ENCODE measurements at regions not wholly inside any gene's neighbourhood (a gene's known extent, or its start where the extent isn't known, plus 50 kb on each side); places are given as distances from the start of the nearest gene placed in this dataset.

DNA sequence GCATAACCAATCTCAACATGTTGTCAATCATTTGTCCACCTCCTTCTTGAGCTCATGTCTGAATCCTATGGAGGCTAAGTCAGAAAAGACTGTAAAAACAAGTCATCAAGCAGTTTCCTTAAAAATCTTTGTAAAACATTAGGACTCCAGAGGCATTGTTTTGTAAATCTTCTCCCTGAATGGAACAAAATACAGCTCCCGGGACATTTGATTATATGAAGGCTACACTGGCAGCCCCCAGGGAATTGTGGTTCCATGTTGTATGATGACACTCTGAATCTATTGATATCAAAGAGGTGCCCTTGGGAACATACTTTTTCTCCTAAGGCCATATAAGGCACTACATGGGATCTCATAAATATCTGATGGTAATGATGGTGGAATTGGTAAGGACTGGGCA, 83.2 kb upstream of the NUDT12 start:
- ATAC-seq = no peak
- Histone ChIP-seq H3K9me3 (no peaks in the 10 kb centered on the region), H3K4me1 (no peaks in the 10 kb centered on the region), H3K27ac (no peak overlapping the region), H3K36me3 (no peaks in the 10 kb centered on the region), H3K27me3 (no peaks in the 10 kb centered on the region), H3K4me3 (no peak overlapping the region)
- TF ChIP-seq, protein P1, sequence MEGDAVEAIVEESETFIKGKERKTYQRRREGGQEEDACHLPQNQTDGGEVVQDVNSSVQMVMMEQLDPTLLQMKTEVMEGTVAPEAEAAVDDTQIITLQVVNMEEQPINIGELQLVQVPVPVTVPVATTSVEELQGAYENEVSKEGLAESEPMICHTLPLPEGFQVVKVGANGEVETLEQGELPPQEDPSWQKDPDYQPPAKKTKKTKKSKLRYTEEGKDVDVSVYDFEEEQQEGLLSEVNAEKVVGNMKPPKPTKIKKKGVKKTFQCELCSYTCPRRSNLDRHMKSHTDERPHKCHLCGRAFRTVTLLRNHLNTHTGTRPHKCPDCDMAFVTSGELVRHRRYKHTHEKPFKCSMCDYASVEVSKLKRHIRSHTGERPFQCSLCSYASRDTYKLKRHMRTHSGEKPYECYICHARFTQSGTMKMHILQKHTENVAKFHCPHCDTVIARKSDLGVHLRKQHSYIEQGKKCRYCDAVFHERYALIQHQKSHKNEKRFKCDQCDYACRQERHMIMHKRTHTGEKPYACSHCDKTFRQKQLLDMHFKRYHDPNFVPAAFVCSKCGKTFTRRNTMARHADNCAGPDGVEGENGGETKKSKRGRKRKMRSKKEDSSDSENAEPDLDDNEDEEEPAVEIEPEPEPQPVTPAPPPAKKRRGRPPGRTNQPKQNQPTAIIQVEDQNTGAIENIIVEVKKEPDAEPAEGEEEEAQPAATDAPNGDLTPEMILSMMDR (IDR thresholded peaks at IDR 0.05) = no peak
- no peak for TF ChIP-seq POLR2A (IDR thresholded peaks at IDR 0.05)
- 89% methylated on average over 1 of the region's 1 CpG for WGBS (ENCODE audit: insufficient coverage, low coverage, low lambda C conversion rate, missing lambda C conversion rate)
- no peak for DNase-seq
- intact Hi-C loops (cut with DNase I) = no loop called here

DNA sequence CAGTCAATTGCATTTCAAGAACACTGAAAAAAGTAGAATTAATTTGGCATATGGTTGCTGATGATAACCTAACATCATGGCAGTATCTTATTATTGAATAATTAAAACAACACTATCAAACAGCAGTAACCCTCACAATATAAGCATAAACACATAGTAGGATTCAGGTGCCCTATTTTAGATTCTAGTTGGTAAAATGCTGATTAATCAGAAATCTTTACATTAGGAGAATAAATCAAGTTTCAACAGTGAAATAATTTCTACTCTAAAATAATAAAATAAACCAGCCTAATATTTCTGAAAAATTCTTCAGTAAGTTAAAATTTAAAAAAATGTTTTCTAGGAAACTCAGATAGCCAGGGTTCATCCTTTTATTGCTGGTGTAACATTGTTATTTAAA, 76.4 kb upstream of the NUDT12 start:
- no peak for TF ChIP-seq POLR2A (IDR thresholded peaks at IDR 0.05)
- TF ChIP-seq, protein P1 (IDR thresholded peaks at IDR 0.05) = no peak
- Histone ChIP-seq H3K4me3 (no peak overlapping the region), H3K4me1 (no peaks in the 10 kb centered on the region), H3K27me3 (no peaks in the 10 kb centered on the region), H3K27ac (no peak overlapping the region), H3K36me3 (no peaks in the 10 kb centered on the region), H3K9me3 (no peaks in the 10 kb centered on the region)
- intact Hi-C loops (cut with DNase I) = no loop called here
- DNase-seq (no peak), ATAC-seq (no peak)

DNA sequence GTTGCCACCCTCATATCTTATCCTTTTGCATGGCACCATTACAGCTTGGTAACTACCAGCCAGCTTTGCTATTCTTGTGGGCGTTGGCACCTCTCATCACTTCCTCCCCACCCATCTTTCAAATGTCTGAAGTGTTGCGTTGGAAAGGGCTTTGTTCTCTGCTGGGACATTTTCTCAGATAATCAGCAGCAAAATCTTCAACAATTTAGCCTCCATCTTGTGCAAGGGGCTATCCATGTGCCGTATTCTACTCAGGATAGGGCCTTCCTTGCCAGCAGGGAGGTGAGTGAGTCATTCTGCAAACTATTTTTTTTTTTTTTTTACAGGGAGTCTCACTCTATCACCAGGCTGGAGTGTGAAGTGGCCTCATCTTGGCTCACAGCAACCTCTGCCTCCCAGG, 62.1 kb upstream of the NUDT12 start:
- Histone ChIP-seq H3K4me1 (peaks cover 0 to 5% (median 2%) of the 10 kb centered on the region in 4 donors), H3K4me3 (no peak overlapping the region), H3K27me3 (no peaks in the 10 kb centered on the region), H3K27ac (peak overlapping the region; percentile 30 to 63 (median 44)), H3K9me3 (no peaks in the 10 kb centered on the region), H3K36me3 (no peaks in the 10 kb centered on the region)
- no peak for TF ChIP-seq POLR2A (IDR thresholded peaks at IDR 0.05)
- TF ChIP-seq, protein P1 (IDR thresholded peaks at IDR 0.05) = no peak
- DNase-seq (no peak), ATAC-seq (peak; percentile 12 to 83 (median 56))
- 44% methylated on average over 3 of the region's 3 CpGs for WGBS (ENCODE audit: insufficient coverage, low coverage, low lambda C conversion rate, missing lambda C conversion rate)
- intact Hi-C loops (cut with DNase I) = no loop called here

DNA sequence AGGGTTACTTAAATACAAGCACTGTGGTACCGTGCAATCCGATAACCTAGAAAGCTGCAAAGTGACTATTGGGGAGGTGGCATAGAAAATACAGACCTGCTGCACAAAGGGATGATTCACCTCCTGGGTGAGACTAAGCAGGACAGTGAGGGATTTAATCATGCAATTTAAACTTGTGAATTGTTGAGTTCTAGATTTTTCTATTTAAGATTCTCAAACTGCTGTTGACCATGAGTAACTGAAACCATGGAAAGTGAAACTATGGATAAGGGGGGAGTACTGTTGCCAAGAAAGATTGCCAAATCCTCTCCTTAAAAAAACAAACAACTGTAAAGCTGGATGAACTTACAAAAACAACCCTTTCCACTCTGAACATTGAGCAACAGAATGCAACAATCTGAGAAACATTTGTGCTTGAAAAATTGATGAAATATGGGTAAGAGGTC, 61.5 kb upstream of the NUDT12 start:
- no peaks in the 10 kb centered on the region for H3K36me3 ChIP-seq
- WGBS (ENCODE audit: insufficient coverage, low coverage, low lambda C conversion rate, missing lambda C conversion rate) = 23% methylated on average over 2 of the region's 2 CpGs
- peak overlapping the region; percentile 59 to 88 (median 63) for H3K27ac ChIP-seq
- TF ChIP-seq POLR2A (IDR thresholded peaks at IDR 0.05) = no peak
- TF ChIP-seq, protein P1 (IDR thresholded peaks at IDR 0.05) = no peak
- no peaks in the 10 kb centered on the region for H3K27me3 ChIP-seq
- H3K4me1 ChIP-seq = peaks cover 0 to 5% (median 2%) of the 10 kb centered on the region in 4 donors
- peak overlapping the region in 2 of 3 donors; percentile 10 to 25 for H3K4me3 ChIP-seq
- intact Hi-C loops (cut with DNase I) = no loop called here
- DNase-seq = no peak
- peak; percentile 91 to 97 (median 93) for ATAC-seq
- no peaks in the 10 kb centered on the region for H3K9me3 ChIP-seq

DNA sequence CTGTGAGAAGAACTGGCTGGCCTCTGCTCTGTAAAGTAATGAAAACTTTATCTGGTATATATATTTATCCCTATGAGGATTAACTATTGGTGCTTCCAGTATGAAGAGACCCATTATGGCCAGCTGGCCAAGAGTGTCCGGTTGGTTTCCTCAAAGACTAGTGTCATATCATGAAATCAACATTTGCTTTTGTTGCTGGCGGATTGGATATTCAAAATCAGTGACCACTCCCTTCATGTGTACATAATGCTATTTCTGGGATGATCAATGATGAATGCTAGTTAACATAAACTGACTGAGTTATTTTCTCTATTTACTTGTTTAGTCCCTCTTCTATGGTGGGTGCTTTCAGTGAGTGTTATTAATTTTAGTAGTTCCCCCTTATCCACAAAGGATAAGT, 60.8 kb upstream of the NUDT12 start:
- intact Hi-C loops (cut with DNase I) = no loop called here
- no peak for ATAC-seq
- Histone ChIP-seq H3K36me3 (no peaks in the 10 kb centered on the region), H3K9me3 (no peaks in the 10 kb centered on the region), H3K4me3 (no peak overlapping the region), H3K27me3 (no peaks in the 10 kb centered on the region), H3K4me1 (peaks cover 0 to 5% (median 2%) of the 10 kb centered on the region in 4 donors), H3K27ac (peak overlapping the region in 2 of 3 donors; percentile 59 to 88)
- no peak for DNase-seq
- no peak for TF ChIP-seq POLR2A (IDR thresholded peaks at IDR 0.05)
- TF ChIP-seq, protein P1 (IDR thresholded peaks at IDR 0.05) = no peak
- WGBS (ENCODE audit: insufficient coverage, low coverage, low lambda C conversion rate, missing lambda C conversion rate) = 90% methylated on average over 2 of the region's 2 CpGs

Measured in right lobe of liver (tissue), 6 donors.